ENCODE measurements at regions not wholly inside any gene's neighbourhood (a gene's known extent, or its start where the extent isn't known, plus 50 kb on each side); places are given as distances from the start of the nearest gene placed in this dataset.

DNA sequence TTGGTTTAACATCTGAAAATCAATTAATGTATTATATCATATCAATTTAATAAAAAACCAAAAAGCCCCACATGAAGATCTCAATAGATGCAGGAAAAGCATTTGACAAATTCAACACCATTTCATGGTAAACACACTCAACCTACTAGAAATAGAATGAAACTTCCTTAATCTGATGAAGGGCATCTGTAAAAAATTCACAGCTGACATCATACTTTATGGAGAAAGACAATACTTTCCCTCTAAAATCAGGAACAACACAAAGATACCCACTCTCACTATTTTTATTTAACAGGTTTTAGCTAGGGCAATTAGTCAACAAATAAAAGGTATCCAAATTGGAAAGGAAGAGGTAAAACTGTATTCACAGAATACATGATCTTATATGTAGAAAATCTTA, 303.0 kb upstream of the ZEB2 start:
- TF ChIP-seq, protein P1, sequence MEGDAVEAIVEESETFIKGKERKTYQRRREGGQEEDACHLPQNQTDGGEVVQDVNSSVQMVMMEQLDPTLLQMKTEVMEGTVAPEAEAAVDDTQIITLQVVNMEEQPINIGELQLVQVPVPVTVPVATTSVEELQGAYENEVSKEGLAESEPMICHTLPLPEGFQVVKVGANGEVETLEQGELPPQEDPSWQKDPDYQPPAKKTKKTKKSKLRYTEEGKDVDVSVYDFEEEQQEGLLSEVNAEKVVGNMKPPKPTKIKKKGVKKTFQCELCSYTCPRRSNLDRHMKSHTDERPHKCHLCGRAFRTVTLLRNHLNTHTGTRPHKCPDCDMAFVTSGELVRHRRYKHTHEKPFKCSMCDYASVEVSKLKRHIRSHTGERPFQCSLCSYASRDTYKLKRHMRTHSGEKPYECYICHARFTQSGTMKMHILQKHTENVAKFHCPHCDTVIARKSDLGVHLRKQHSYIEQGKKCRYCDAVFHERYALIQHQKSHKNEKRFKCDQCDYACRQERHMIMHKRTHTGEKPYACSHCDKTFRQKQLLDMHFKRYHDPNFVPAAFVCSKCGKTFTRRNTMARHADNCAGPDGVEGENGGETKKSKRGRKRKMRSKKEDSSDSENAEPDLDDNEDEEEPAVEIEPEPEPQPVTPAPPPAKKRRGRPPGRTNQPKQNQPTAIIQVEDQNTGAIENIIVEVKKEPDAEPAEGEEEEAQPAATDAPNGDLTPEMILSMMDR (conservative IDR thresholded peaks at IDR 0.05; ENCODE audit: low read depth in 2 of 2) = no peak
- TF ChIP-seq, protein P2, sequence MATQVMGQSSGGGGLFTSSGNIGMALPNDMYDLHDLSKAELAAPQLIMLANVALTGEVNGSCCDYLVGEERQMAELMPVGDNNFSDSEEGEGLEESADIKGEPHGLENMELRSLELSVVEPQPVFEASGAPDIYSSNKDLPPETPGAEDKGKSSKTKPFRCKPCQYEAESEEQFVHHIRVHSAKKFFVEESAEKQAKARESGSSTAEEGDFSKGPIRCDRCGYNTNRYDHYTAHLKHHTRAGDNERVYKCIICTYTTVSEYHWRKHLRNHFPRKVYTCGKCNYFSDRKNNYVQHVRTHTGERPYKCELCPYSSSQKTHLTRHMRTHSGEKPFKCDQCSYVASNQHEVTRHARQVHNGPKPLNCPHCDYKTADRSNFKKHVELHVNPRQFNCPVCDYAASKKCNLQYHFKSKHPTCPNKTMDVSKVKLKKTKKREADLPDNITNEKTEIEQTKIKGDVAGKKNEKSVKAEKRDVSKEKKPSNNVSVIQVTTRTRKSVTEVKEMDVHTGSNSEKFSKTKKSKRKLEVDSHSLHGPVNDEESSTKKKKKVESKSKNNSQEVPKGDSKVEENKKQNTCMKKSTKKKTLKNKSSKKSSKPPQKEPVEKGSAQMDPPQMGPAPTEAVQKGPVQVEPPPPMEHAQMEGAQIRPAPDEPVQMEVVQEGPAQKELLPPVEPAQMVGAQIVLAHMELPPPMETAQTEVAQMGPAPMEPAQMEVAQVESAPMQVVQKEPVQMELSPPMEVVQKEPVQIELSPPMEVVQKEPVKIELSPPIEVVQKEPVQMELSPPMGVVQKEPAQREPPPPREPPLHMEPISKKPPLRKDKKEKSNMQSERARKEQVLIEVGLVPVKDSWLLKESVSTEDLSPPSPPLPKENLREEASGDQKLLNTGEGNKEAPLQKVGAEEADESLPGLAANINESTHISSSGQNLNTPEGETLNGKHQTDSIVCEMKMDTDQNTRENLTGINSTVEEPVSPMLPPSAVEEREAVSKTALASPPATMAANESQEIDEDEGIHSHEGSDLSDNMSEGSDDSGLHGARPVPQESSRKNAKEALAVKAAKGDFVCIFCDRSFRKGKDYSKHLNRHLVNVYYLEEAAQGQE (IDR thresholded peaks at IDR 0.05; ENCODE audit: unreplicated experiment) = no peak
- TF ChIP-seq CREB1 (CRISPR knock-in tag; IDR thresholded peaks at IDR 0.05; ENCODE audit: low read depth) (no peak), POLR2AphosphoS5 (IDR thresholded peaks at IDR 0.05; ENCODE audit: low read depth) (no peak), EZH2 (IDR thresholded peaks at IDR 0.05; ENCODE audit: low read depth, unreplicated experiment) (no peak), STAT1 (IDR thresholded peaks at IDR 0.05; ENCODE audit: unreplicated experiment) (no peak), ZNF331 (CRISPR knock-in tag; IDR thresholded peaks at IDR 0.05; ENCODE audit: low read depth) (no peak)

Measured in GM23338 (cell line).